ENCODE measurements at regions not wholly inside any gene's neighbourhood (a gene's known extent, or its start where the extent isn't known, plus 50 kb on each side); places are given as distances from the start of the nearest gene placed in this dataset.

DNA sequence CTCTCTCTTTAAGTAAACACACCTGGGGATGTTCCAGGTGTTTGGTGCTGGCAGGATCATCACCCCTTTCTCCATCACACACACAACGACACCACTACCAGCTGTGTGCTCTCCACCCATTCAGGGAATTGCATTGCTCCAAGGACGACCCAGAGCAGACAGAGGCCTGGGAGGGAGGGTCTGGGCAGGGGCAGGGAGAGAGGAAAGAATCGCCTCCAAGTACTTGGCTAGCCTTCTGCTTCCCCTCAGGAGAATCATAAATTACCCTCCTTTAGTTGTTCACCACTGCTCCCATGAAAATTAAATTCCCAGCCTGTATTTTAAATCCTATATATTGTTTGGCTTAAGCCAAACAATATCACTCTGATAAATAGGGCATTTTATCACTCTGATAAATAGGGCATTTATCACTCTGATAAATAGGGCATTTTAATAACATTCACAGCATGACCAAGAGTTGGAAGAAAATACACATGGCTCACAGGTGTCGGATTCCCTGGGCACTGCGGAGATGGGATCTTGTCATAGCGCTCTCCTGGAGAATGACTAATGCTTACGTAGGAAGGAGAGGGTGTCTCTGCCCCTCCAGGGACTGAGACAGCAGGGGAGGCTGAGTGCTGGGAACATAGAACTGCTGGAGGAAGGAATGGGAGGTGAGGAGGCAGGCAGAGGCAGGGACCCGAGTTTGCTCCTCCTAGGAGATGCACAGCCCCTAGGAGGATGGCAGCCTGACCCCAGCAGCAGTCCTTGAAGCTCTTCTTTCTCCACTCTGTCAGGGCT lies 673.6 kb downstream of the HS3ST4 start:
- Histone ChIP-seq H3K27ac (ENCODE audit: low read depth in 2 of 2, low read length in 1 of 2) (no peak overlapping the region), H3K27me3 (ENCODE audit: control insufficient read depth in 1 of 2, insufficient read depth in 2 of 2, low read length in 2 of 2) (no peaks in the 10 kb centered on the region), H3K9me3 (ENCODE audit: control insufficient read depth in 2 of 2, insufficient read depth in 1 of 2, low read depth in 1 of 2, low read length in 1 of 2) (no peaks in the 10 kb centered on the region), H3K36me3 (ENCODE audit: control insufficient read depth in 2 of 2, insufficient read depth in 2 of 2, low read length in 1 of 2) (no peaks in the 10 kb centered on the region), H3K4me1 (ENCODE audit: control insufficient read depth in 2 of 2, insufficient read depth in 2 of 2, low read length in 1 of 2) (no peaks in the 10 kb centered on the region), H3K4me3 (ENCODE audit: low read depth in 1 of 2, low read length in 2 of 2) (no peak overlapping the region)
- WGBS, 2 donors, result 26 to 29% methylated on average over 8 of the region's 8 CpGs

DNA sequence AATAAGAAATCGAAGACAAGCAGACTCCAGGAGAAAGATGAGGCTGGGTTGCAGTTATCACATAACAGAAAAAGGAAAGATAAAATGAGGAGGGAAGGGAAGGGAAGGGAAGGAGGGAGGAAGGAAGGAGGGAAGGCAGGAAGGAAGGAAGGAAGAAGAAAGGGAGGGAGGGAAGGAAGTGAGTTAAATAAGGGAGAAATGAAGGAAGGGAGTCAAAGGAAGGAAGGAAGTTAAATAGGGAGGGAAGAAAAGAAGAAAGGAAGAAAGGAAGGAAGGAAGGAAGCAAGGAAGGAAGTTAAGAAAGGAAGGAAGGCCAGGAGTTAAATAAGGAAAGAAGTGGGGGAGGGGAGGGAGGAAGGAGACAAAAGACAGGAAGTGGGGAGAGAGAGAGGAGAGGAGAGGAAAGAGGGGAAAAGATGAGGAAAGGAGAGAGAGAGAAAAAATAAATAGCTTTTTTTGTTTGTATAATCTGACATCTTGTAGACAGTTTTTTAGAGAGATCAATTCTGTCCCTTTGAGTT lies 679.6 kb downstream of the HS3ST4 start:
- H3K27me3 ChIP-seq (ENCODE audit: control insufficient read depth in 1 of 2, insufficient read depth in 2 of 2, low read length in 2 of 2), result no peaks in the 10 kb centered on the region
- no peaks in the 10 kb centered on the region for H3K9me3 ChIP-seq (ENCODE audit: control insufficient read depth in 2 of 2, insufficient read depth in 1 of 2, low read depth in 1 of 2, low read length in 1 of 2)
- WGBS, 2 donors, result 58 to 76% methylated on average over 1 of the region's 1 CpG
- no peaks in the 10 kb centered on the region for H3K4me1 ChIP-seq (ENCODE audit: control insufficient read depth in 2 of 2, insufficient read depth in 2 of 2, low read length in 1 of 2)
- no peak overlapping the region for H3K27ac ChIP-seq (ENCODE audit: low read depth in 2 of 2, low read length in 1 of 2)
- H3K36me3 ChIP-seq (ENCODE audit: control insufficient read depth in 2 of 2, insufficient read depth in 2 of 2, low read length in 1 of 2), result no peaks in the 10 kb centered on the region
- no peak overlapping the region for H3K4me3 ChIP-seq (ENCODE audit: low read depth in 1 of 2, low read length in 2 of 2)

DNA sequence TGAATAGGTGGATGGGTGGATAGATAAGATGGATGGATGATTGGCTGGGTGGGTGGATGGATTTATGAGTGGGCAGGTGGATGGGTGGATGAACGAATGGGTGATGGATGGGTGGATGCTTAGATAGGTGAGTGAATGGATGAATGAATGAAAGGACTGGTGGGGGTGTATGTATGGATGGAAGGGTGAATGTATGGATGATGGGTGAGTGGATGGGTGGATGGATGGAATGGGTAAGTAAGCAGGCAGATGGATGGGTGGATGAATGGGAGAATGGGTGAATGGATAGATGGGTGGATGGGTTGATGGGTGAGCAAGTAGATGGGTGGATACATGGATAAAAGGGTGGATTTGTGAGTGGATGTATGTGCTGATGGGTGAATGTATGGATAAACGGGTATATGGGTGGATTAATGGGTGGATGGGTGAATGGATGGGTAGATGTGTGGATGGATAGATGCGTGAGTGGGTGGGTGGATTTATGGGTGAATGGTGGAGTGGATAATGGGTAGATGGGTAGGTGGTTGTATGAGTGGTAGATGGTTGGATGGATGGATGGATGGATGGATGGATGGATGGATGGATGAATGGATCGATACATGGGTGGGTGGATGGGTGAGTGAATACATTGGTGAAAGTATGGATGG lies 682.6 kb downstream of the HS3ST4 start:
- H3K36me3 ChIP-seq (ENCODE audit: control insufficient read depth in 2 of 2, insufficient read depth in 2 of 2, low read length in 1 of 2), result no peaks in the 10 kb centered on the region
- H3K27ac ChIP-seq (ENCODE audit: low read depth in 2 of 2, low read length in 1 of 2), result no peak overlapping the region
- no peaks in the 10 kb centered on the region for H3K27me3 ChIP-seq (ENCODE audit: control insufficient read depth in 1 of 2, insufficient read depth in 2 of 2, low read length in 2 of 2)
- no peaks in the 10 kb centered on the region for H3K9me3 ChIP-seq (ENCODE audit: control insufficient read depth in 2 of 2, insufficient read depth in 1 of 2, low read depth in 1 of 2, low read length in 1 of 2)
- no peak overlapping the region for H3K4me3 ChIP-seq (ENCODE audit: low read depth in 1 of 2, low read length in 2 of 2)
- WGBS, 2 donors, result 79 to 81% methylated on average over 4 of the region's 4 CpGs
- no peaks in the 10 kb centered on the region for H3K4me1 ChIP-seq (ENCODE audit: control insufficient read depth in 2 of 2, insufficient read depth in 2 of 2, low read length in 1 of 2)

DNA sequence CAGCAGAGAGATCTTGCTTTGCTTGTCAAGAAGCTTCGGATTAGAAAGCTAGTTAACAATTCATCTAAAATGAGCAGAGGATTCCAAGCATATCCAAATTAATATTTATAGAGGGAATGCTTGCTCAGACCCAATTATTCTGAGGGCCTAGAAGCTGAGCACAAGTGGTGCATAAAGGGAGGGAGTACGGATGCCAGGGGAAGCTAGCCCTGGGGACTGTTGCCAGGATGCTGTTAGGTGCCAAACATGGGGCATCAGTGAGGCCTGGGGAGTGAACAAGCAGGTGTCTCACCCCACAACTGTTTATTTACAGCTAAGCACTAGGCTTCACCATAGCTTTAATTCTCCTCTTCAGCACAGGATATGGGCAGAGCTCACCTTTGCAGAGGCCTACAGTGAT lies 684.1 kb upstream of the C16orf82 start:
- 47 to 63% methylated on average over 2 of the region's 2 CpGs for WGBS, 2 donors
- Histone ChIP-seq H3K4me1 (ENCODE audit: control insufficient read depth in 2 of 2, insufficient read depth in 2 of 2, low read length in 1 of 2) (no peaks in the 10 kb centered on the region), H3K27ac (ENCODE audit: low read depth in 2 of 2, low read length in 1 of 2) (no peak overlapping the region), H3K4me3 (ENCODE audit: low read depth in 1 of 2, low read length in 2 of 2) (no peak overlapping the region), H3K9me3 (ENCODE audit: control insufficient read depth in 2 of 2, insufficient read depth in 1 of 2, low read depth in 1 of 2, low read length in 1 of 2) (no peaks in the 10 kb centered on the region), H3K27me3 (ENCODE audit: control insufficient read depth in 1 of 2, insufficient read depth in 2 of 2, low read length in 2 of 2) (no peaks in the 10 kb centered on the region), H3K36me3 (ENCODE audit: control insufficient read depth in 2 of 2, insufficient read depth in 2 of 2, low read length in 1 of 2) (no peaks in the 10 kb centered on the region)

DNA sequence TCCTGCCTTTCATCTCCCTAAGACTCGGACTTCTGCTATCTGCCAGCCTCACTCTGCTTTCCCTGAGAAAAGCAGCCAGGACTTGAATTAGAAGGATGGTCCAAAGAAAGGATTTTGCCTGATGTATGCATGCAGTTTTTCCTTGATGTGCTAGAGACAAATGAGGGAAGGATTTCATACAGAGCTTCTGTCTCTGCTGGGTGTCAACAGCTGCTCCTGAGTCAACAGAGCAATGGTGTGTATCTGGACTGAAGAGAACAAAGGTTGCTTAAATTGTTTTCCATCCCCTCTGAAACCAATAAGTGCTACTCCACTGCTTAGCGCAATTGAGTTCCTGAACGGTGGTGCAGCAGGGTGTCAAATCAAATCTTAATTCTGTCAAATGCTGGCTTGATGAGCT lies 680.6 kb upstream of the C16orf82 start:
- no peaks in the 10 kb centered on the region for H3K36me3 ChIP-seq (ENCODE audit: control insufficient read depth in 2 of 2, insufficient read depth in 2 of 2, low read length in 1 of 2)
- 25 to 39% methylated on average over 3 of the region's 3 CpGs for WGBS, 2 donors
- H3K27me3 ChIP-seq (ENCODE audit: control insufficient read depth in 1 of 2, insufficient read depth in 2 of 2, low read length in 2 of 2), result no peaks in the 10 kb centered on the region
- no peak overlapping the region for H3K4me3 ChIP-seq (ENCODE audit: low read depth in 1 of 2, low read length in 2 of 2)
- H3K9me3 ChIP-seq (ENCODE audit: control insufficient read depth in 2 of 2, insufficient read depth in 1 of 2, low read depth in 1 of 2, low read length in 1 of 2), result no peaks in the 10 kb centered on the region
- no peaks in the 10 kb centered on the region for H3K4me1 ChIP-seq (ENCODE audit: control insufficient read depth in 2 of 2, insufficient read depth in 2 of 2, low read length in 1 of 2)
- no peak overlapping the region for H3K27ac ChIP-seq (ENCODE audit: low read depth in 2 of 2, low read length in 1 of 2)

DNA sequence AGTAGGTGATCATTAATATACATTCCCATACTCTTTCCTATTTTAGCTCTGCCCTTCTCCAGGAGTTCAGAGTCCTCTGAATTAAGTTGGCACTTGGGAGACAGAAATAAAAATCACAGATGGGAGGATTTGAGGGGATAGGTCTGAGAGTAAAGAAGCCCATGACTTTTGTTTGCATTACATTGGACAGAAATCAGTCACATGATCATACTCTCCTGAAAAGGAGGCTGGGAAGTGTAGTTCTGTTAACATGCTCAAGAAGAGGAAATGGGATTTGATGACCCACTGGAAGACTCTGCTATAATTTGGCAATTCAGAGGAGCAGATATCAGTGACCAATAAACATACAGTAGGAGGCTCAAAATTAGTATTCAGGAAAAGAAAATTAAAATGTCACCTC lies 674.9 kb upstream of the C16orf82 start:
- H3K36me3 ChIP-seq (ENCODE audit: control insufficient read depth in 2 of 2, insufficient read depth in 2 of 2, low read length in 1 of 2), result no peaks in the 10 kb centered on the region
- no peaks in the 10 kb centered on the region for H3K27me3 ChIP-seq (ENCODE audit: control insufficient read depth in 1 of 2, insufficient read depth in 2 of 2, low read length in 2 of 2)
- H3K9me3 ChIP-seq (ENCODE audit: control insufficient read depth in 2 of 2, insufficient read depth in 1 of 2, low read depth in 1 of 2, low read length in 1 of 2), result peaks cover 0 to 2% of the 10 kb centered on the region in 2 donors
- H3K4me1 ChIP-seq (ENCODE audit: control insufficient read depth in 2 of 2, insufficient read depth in 2 of 2, low read length in 1 of 2), result peaks cover 0 to 2% of the 10 kb centered on the region in 2 donors
- no peak overlapping the region for H3K27ac ChIP-seq (ENCODE audit: low read depth in 2 of 2, low read length in 1 of 2)
- no peak overlapping the region for H3K4me3 ChIP-seq (ENCODE audit: low read depth in 1 of 2, low read length in 2 of 2)

DNA sequence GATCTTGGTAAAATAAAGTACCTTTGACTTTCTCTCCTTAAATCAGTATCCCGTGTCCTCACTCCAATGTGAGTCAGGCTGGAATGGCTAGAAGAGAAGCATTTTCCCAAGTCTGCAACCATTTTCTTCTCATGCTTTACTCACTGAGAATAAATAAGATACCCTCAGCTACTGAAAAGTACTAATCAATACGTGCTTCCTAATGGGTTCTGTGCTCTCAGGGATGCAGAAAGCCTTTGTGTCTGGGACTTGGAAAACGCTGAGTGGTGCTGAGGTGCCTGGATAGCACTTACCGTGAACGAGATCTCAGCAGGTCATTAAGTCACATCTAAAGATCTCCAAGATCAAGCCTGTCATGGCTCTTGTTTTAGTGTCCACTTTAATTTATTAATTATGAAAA lies 672.3 kb upstream of the C16orf82 start:
- 63 to 69% methylated on average over 5 of the region's 5 CpGs for WGBS, 2 donors
- no peak overlapping the region for H3K4me3 ChIP-seq (ENCODE audit: low read depth in 1 of 2, low read length in 2 of 2)
- no peak overlapping the region for H3K27ac ChIP-seq (ENCODE audit: low read depth in 2 of 2, low read length in 1 of 2)
- H3K4me1 ChIP-seq (ENCODE audit: control insufficient read depth in 2 of 2, insufficient read depth in 2 of 2, low read length in 1 of 2), result peaks cover 0 to 2% of the 10 kb centered on the region in 2 donors
- H3K36me3 ChIP-seq (ENCODE audit: control insufficient read depth in 2 of 2, insufficient read depth in 2 of 2, low read length in 1 of 2), result no peaks in the 10 kb centered on the region
- H3K27me3 ChIP-seq (ENCODE audit: control insufficient read depth in 1 of 2, insufficient read depth in 2 of 2, low read length in 2 of 2), result no peaks in the 10 kb centered on the region
- H3K9me3 ChIP-seq (ENCODE audit: control insufficient read depth in 2 of 2, insufficient read depth in 1 of 2, low read depth in 1 of 2, low read length in 1 of 2), result peaks cover 0 to 2% of the 10 kb centered on the region in 2 donors

DNA sequence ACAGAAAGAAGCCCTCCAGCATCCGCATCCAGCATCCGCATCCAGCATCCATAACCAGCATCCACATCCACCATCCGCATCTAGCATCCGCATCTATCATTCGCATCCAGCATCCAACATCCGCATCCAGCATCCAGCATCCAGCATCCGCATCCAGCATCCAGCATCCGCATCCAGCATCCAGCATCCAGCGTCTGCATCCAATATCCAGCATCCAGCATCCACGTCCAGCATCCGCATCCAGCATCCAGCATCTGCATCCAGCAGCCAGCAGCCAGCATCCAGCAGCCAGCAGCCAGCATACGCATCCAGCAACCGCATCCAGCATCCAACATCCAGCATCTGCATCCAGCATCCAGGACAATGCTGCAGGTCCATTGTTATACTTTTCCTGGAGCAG lies 671.0 kb upstream of the C16orf82 start:
- Histone ChIP-seq H3K27me3 (ENCODE audit: control insufficient read depth in 1 of 2, insufficient read depth in 2 of 2, low read length in 2 of 2) (no peaks in the 10 kb centered on the region), H3K4me1 (ENCODE audit: control insufficient read depth in 2 of 2, insufficient read depth in 2 of 2, low read length in 1 of 2) (peaks cover 0 to 2% of the 10 kb centered on the region in 2 donors), H3K27ac (ENCODE audit: low read depth in 2 of 2, low read length in 1 of 2) (no peak overlapping the region), H3K36me3 (ENCODE audit: control insufficient read depth in 2 of 2, insufficient read depth in 2 of 2, low read length in 1 of 2) (no peaks in the 10 kb centered on the region), H3K4me3 (ENCODE audit: low read depth in 1 of 2, low read length in 2 of 2) (no peak overlapping the region), H3K9me3 (ENCODE audit: control insufficient read depth in 2 of 2, insufficient read depth in 1 of 2, low read depth in 1 of 2, low read length in 1 of 2) (peaks cover 0 to 2% of the 10 kb centered on the region in 2 donors)
- WGBS, 2 donors, result 88 to 90% methylated on average over 13 of the region's 13 CpGs

DNA sequence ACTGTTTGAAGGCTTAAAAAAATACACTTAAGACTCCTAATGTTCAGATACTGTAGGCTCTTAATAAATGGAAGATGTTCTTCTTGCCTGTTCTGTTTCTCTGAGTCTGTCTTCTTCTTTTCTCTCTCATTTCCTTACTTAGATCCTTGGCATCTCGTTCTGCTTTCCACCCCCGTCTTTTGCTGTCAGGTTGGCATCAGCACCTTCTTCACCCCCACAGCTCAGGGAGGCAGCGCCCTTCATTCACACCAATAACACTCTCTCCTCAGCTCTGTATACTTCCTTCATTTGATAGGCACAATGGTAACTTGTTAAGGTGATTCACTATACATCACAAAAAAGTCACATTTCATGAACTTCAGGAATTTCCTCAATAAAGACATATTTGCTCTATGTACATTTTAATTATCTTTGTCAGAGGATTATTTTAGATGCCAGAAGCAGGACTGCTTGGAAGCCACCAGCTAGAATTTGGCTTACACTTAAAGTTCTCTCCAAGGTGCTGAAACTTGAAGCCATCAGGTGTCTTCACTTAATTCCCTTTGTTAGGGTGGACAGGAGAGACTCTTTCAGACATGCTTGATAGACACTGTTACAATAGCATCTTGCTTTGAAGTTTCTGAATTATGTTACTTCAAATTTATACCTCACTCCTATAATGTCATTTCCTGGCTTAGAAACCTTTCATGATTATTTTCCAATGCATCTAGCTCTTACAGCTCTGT lies 670.1 kb upstream of the C16orf82 start:
- WGBS, 2 donors, result 34 to 45% methylated on average over 3 of the region's 3 CpGs
- H3K36me3 ChIP-seq (ENCODE audit: control insufficient read depth in 2 of 2, insufficient read depth in 2 of 2, low read length in 1 of 2), result no peaks in the 10 kb centered on the region
- H3K27me3 ChIP-seq (ENCODE audit: control insufficient read depth in 1 of 2, insufficient read depth in 2 of 2, low read length in 2 of 2), result no peaks in the 10 kb centered on the region
- H3K9me3 ChIP-seq (ENCODE audit: control insufficient read depth in 2 of 2, insufficient read depth in 1 of 2, low read depth in 1 of 2, low read length in 1 of 2), result peaks cover 0 to 2% of the 10 kb centered on the region in 2 donors
- H3K4me3 ChIP-seq (ENCODE audit: low read depth in 1 of 2, low read length in 2 of 2), result no peak overlapping the region
- peaks cover 0 to 2% of the 10 kb centered on the region in 2 donors for H3K4me1 ChIP-seq (ENCODE audit: control insufficient read depth in 2 of 2, insufficient read depth in 2 of 2, low read length in 1 of 2)
- no peak overlapping the region for H3K27ac ChIP-seq (ENCODE audit: low read depth in 2 of 2, low read length in 1 of 2)
